ENCODE measurements at regions not wholly inside any gene's neighbourhood (a gene's known extent, or its start where the extent isn't known, plus 50 kb on each side); places are given as distances from the start of the nearest gene placed in this dataset.

GRCh38 chr16:6218855-6219254 lies 1113.8 kb upstream of the RBFOX1 start:
- Histone ChIP-seq H3K4me3 (no peak overlapping the region), H3K9me3 (no peaks in the 10 kb centered on the region), H3K27ac (peak overlapping the region in 1 of 4 donors; percentile 46), H3K27me3 (no peaks in the 10 kb centered on the region), H3K36me3 (no peaks in the 10 kb centered on the region), H3K4me1 (peaks cover 0 to 3% (median 0%) of the 10 kb centered on the region in 4 donors)
- TF ChIP-seq CTCF (IDR thresholded peaks at IDR 0.05), result no peak
- TF ChIP-seq POLR2A (IDR thresholded peaks at IDR 0.05), result no peak
- peak in 1 of 3 donors; percentile 62 for DNase-seq

- DNase-seq, result no peak
- Histone ChIP-seq H3K4me1 (peaks cover 0 to 3% (median 0%) of the 10 kb centered on the region in 4 donors), H3K36me3 (no peaks in the 10 kb centered on the region), H3K27me3 (no peaks in the 10 kb centered on the region), H3K9me3 (no peaks in the 10 kb centered on the region), H3K27ac (no peak overlapping the region), H3K4me3 (no peak overlapping the region)
- TF ChIP-seq POLR2A (IDR thresholded peaks at IDR 0.05), result no peak
- TF ChIP-seq CTCF (IDR thresholded peaks at IDR 0.05), result no peak
Observed at GRCh38 chr16:6216836-6217235, 1115.8 kb upstream of the RBFOX1 start.

GRCh38 chr16:6211644-6212043 lies 1114.0 kb upstream of the EEF2KMT start:
- DNase-seq, result no peak
- TF ChIP-seq CTCF (IDR thresholded peaks at IDR 0.05) (no peak), POLR2A (IDR thresholded peaks at IDR 0.05) (no peak)
- H3K27me3 ChIP-seq, result no peaks in the 10 kb centered on the region
- H3K27ac ChIP-seq, result no peak overlapping the region
- H3K4me1 ChIP-seq, result peaks cover 0 to 8% (median 2%) of the 10 kb centered on the region in 4 donors
- H3K4me3 ChIP-seq, result no peak overlapping the region
- H3K9me3 ChIP-seq, result no peaks in the 10 kb centered on the region
- no peaks in the 10 kb centered on the region for H3K36me3 ChIP-seq

GRCh38 chr16:6209355-6209930 lies 1111.8 kb upstream of the EEF2KMT start:
- TF ChIP-seq POLR2A (IDR thresholded peaks at IDR 0.05) (no peak), CTCF (IDR thresholded peaks at IDR 0.05) (no peak)
- peak in 2 of 3 donors; percentile 60 to 81 for DNase-seq
- Histone ChIP-seq H3K27ac (peak overlapping the region in 2 of 4 donors; percentile 13 to 59), H3K36me3 (no peaks in the 10 kb centered on the region), H3K9me3 (no peaks in the 10 kb centered on the region), H3K27me3 (no peaks in the 10 kb centered on the region), H3K4me3 (no peak overlapping the region), H3K4me1 (peaks cover 0 to 13% (median 2%) of the 10 kb centered on the region in 4 donors)

GRCh38 chr16:6207580-6207979 lies 1110.0 kb upstream of the EEF2KMT start:
- DNase-seq, result no peak
- Histone ChIP-seq H3K27me3 (no peaks in the 10 kb centered on the region), H3K9me3 (no peaks in the 10 kb centered on the region), H3K4me1 (peaks cover 0 to 13% (median 2%) of the 10 kb centered on the region in 4 donors), H3K4me3 (no peak overlapping the region), H3K27ac (no peak overlapping the region), H3K36me3 (no peaks in the 10 kb centered on the region)
- TF ChIP-seq CTCF (IDR thresholded peaks at IDR 0.05) (no peak), POLR2A (IDR thresholded peaks at IDR 0.05) (no peak)

GRCh38 chr16:6207124-6207523 lies 1109.5 kb upstream of the EEF2KMT start:
- H3K27me3 ChIP-seq, result no peaks in the 10 kb centered on the region
- TF ChIP-seq POLR2A (IDR thresholded peaks at IDR 0.05) (no peak), CTCF (IDR thresholded peaks at IDR 0.05) (no peak)
- peaks cover 0 to 13% (median 2%) of the 10 kb centered on the region in 4 donors for H3K4me1 ChIP-seq
- DNase-seq, result no peak
- H3K4me3 ChIP-seq, result no peak overlapping the region
- H3K27ac ChIP-seq, result no peak overlapping the region
- H3K36me3 ChIP-seq, result no peaks in the 10 kb centered on the region
- H3K9me3 ChIP-seq, result no peaks in the 10 kb centered on the region
